Amniotic epithelial cell (primary cell): ENCODE measurements at regions not wholly inside any gene's neighbourhood (a gene's known extent, or its start where the extent isn't known, plus 50 kb on each side); places are given as distances from the start of the nearest gene placed in this dataset.
"Not testable (repeated sequence)": the region's sequence is repeated elsewhere in the genome, so short reads cannot be mapped to it uniquely, and the experiment has no call there.

Experiments used
- DNase-seq: peaks from one replicate; pipeline ENCODE4 v3.0.0-alpha.2; 2010; ENCODE audit warnings: low read depth

GRCh38 chr10:108014902-108015177 is 850.3 kb upstream of the SORCS1 start:
- no peak for DNase-seq

GRCh38 chr10:108014145-108014901 is 849.8 kb upstream of the SORCS1 start:
- no peak for DNase-seq

- no peak for DNase-seq
Measured at GRCh38 chr10:108005627-108006026, 841.1 kb upstream of the SORCS1 start.

- DNase-seq: no peak
Measured at GRCh38 chr10:108003576-108003975, 839.1 kb upstream of the SORCS1 start.

GRCh38 chr10:108003061-108003460 is 838.6 kb upstream of the SORCS1 start:
- no peak for DNase-seq

GRCh38 chr10:108000365-108000764 is 835.9 kb upstream of the SORCS1 start:
- DNase-seq: no peak

GRCh38 chr10:107994621-107995270 is 830.2 kb upstream of the SORCS1 start:
- peak; percentile 8 for DNase-seq

GRCh38 chr10:107986571-107986970 is 822.1 kb upstream of the SORCS1 start:
- DNase-seq: no peak

GRCh38 chr10:107984581-107984980 is 820.1 kb upstream of the SORCS1 start:
- DNase-seq: no peak

- DNase-seq: no peak
Measured at GRCh38 chr10:107984149-107984548, 819.6 kb upstream of the SORCS1 start.

GRCh38 chr10:107978455-107978854 is 813.9 kb upstream of the SORCS1 start:
- DNase-seq: no peak

- DNase-seq: peak; percentile 86
Measured at GRCh38 chr10:107971973-107972372, 807.5 kb upstream of the SORCS1 start.

GRCh38 chr10:107971411-107971810 is 806.9 kb upstream of the SORCS1 start:
- peak; percentile 42 for DNase-seq

- DNase-seq: no peak
Measured at GRCh38 chr10:107970512-107970911, 806.0 kb upstream of the SORCS1 start.

GRCh38 chr10:107969936-107970335 is 805.4 kb upstream of the SORCS1 start:
- no peak for DNase-seq

- peak; percentile 4 for DNase-seq
Measured at GRCh38 chr10:107966826-107967225, 802.3 kb upstream of the SORCS1 start.

GRCh38 chr10:107952649-107953556 is 788.4 kb upstream of the SORCS1 start:
- no peak for DNase-seq

- DNase-seq: not testable (repeated sequence)
Measured at GRCh38 chr10:107950411-107951062, 786.0 kb upstream of the SORCS1 start.

GRCh38 chr10:107942826-107943225 is 778.3 kb upstream of the SORCS1 start:
- DNase-seq: no peak

- DNase-seq: no peak
Measured at GRCh38 chr10:107933076-107933475, 768.6 kb upstream of the SORCS1 start.

- DNase-seq: no peak
Measured at GRCh38 chr10:107931808-107932207, 767.3 kb upstream of the SORCS1 start.

GRCh38 chr10:107930037-107930436 is 765.5 kb upstream of the SORCS1 start:
- no peak for DNase-seq
